PC-9 (cell line): ENCODE measurements at regions not wholly inside any gene's neighbourhood (a gene's known extent, or its start where the extent isn't known, plus 50 kb on each side); places are given as distances from the start of the nearest gene placed in this dataset.

Experiments
- BruUV-seq: library from RNA; stranded (reverse); fragments of 400-500 nt; replicated peaks from 2 replicates; lab custom pipeline; 2021; lab: Mats Ljungman, UMichigan
- CTCF ChIA-PET: fragments of 300-600 bp; sonication (Branson Sonifier 250); formaldehyde crosslinking; loops from one replicate; lab custom pipeline; 2022; ENCODE audit warnings: antibody characterized with exemption; lab: Charles Lee
- POLR2A ChIA-PET: fragments of 300-600 bp; sonication (Branson Sonifier 250); formaldehyde crosslinking; loops from one replicate; lab custom pipeline; 2022; ENCODE audit warnings: antibody characterized with exemption; ENCODE audit not compliant: unreplicated experiment; lab: Charles Lee
- DNase-seq, 2 experiments: peaks; one replicate each; pipeline versions ENCODE4 v3.0.0 to v3.0.0-alpha.2; 2015 to 2022; ENCODE audit warnings: mixed read lengths in 1 of 2
- H2AFZ ChIP-seq: fragments of 200-600 bp; sonication (generic); 2 replicates; pipeline ENCODE4 v1.8.1; 2017; ENCODE audit warnings: antibody characterized with exemption
- H3F3A ChIP-seq: fragments of 200-600 bp; sonication (generic); 2 replicates; pipeline ENCODE4 v1.8.1; 2017; ENCODE audit warnings: antibody characterized with exemption, mild to moderate bottlenecking, low read depth; ENCODE audit not compliant: insufficient read depth
- H3K27ac ChIP-seq: fragments of 200-600 bp; sonication (generic); 2 replicates; pipeline ENCODE4 v1.6.1; 2016; ENCODE audit warnings: mixed run types
- H3K27me3 ChIP-seq: fragments of 200-600 bp; sonication (generic); 2 replicates; pipeline ENCODE4 v1.6.1; 2016; ENCODE audit warnings: low read depth, mixed run types; ENCODE audit not compliant: insufficient read depth
- H3K36me3 ChIP-seq: fragments of 200-600 bp; sonication (generic); 2 replicates; pipeline ENCODE4 v1.6.1; 2016; ENCODE audit warnings: low read depth, mixed run types
- H3K4me1 ChIP-seq: fragments of 200-600 bp; sonication (generic); replicated peaks from 2 replicates; pipeline ENCODE4 v1.6.1; 2016; ENCODE audit warnings: mixed run types; ENCODE audit not compliant: insufficient read depth
- H3K4me2 ChIP-seq: fragments of 200-600 bp; sonication (generic); 2 replicates; pipeline ENCODE4 v1.6.1; 2017; ENCODE audit warnings: mixed run types
- H3K4me3 ChIP-seq: fragments of 200-600 bp; sonication (generic); 2 replicates; pipeline ENCODE4 v1.6.1; 2016; ENCODE audit warnings: mixed run types
- H3K79me2 ChIP-seq: fragments of 200-600 bp; sonication (generic); 2 replicates; pipeline ENCODE4 v1.6.1; 2017; ENCODE audit warnings: low read depth, mixed run types
- H3K9me2 ChIP-seq: fragments of 200-600 bp; sonication (generic); 2 replicates; pipeline ENCODE4 v1.8.1; 2017; ENCODE audit warnings: mild to moderate bottlenecking; ENCODE audit not compliant: insufficient read depth
- H3K9me3 ChIP-seq: fragments of 200-600 bp; sonication (generic); 2 replicates; pipeline ENCODE4 v1.8.1; 2016; ENCODE audit warnings: low read depth; ENCODE audit not compliant: insufficient read depth
- H4K20me1 ChIP-seq: fragments of 200-600 bp; sonication (generic); 2 replicates; pipeline ENCODE4 v1.8.1; 2017; ENCODE audit not compliant: insufficient read depth
- CTCF ChIP-seq: fragments of 200-600 bp; sonication (generic); conservative IDR thresholded peaks from 2 replicates; pipeline ENCODE4 v1.6.1; 2017; ENCODE audit warnings: mixed run types, antibody characterized with exemption, mild to moderate bottlenecking, moderate library complexity
- EZH2 ChIP-seq: fragments of 200-600 bp; sonication (generic); IDR thresholded peaks from 2 replicates; pipeline ENCODE4 v1.8.0; 2017; ENCODE audit warnings: antibody characterized with exemption, low read depth
- intact Hi-C: fragments of 100-400 bp; cut with micrococcal nuclease; formaldehyde crosslinking; loops from one replicate; pipeline ENCODE4 v1.10.0; 2022; ENCODE audit not compliant: unreplicated experiment

- ChIA-PET POLR2A (no interaction called here), CTCF (no interaction called here)
- no TSS peak for BruUV-seq
- H3K4me2 ChIP-seq = no peak overlapping the region
- TF ChIP-seq CTCF (no peak), EZH2 (no peak)
- H3K4me1 ChIP-seq = no peaks in the 10 kb centered on the region
- DNase-seq = no peak
- no peaks in the 10 kb centered on the region for H3K79me2 ChIP-seq
- no peaks in the 10 kb centered on the region for H3K9me2 ChIP-seq
- no peaks in the 10 kb centered on the region for H4K20me1 ChIP-seq
- H3K9me3 ChIP-seq = no peaks in the 10 kb centered on the region
- no peaks in the 10 kb centered on the region for H3K27me3 ChIP-seq
- no peaks in the 10 kb centered on the region for H3F3A ChIP-seq
- no peaks in the 10 kb centered on the region for H3K36me3 ChIP-seq
- H3K4me3 ChIP-seq = no peak overlapping the region
- H3K27ac ChIP-seq = no peak overlapping the region
- no peak overlapping the region for H2AFZ ChIP-seq
- intact Hi-C loops = no loop called here
These were observed 85.3 kb upstream of the MBIP start for GRCh38 chr14:36405589-36406274.

GRCh38 chr14:36402867-36403266 is 82.4 kb upstream of the MBIP start:
- CTCF ChIA-PET = no interaction called here
- POLR2A ChIA-PET = no interaction called here
- Histone ChIP-seq H3F3A (no peaks in the 10 kb centered on the region), H3K79me2 (no peaks in the 10 kb centered on the region), H3K4me3 (no peak overlapping the region), H3K9me2 (no peaks in the 10 kb centered on the region), H3K9me3 (no peaks in the 10 kb centered on the region), H3K36me3 (no peaks in the 10 kb centered on the region), H3K4me1 (no peaks in the 10 kb centered on the region), H3K27me3 (no peaks in the 10 kb centered on the region), H3K4me2 (no peak overlapping the region), H2AFZ (no peak overlapping the region), H3K27ac (no peak overlapping the region), H4K20me1 (no peaks in the 10 kb centered on the region)
- intact Hi-C loops = no loop called here
- BruUV-seq = no TSS peak
- no peak for TF ChIP-seq CTCF
- no peak for TF ChIP-seq EZH2
- DNase-seq = no peak

GRCh38 chr14:36398463-36399291 is 78.2 kb upstream of the MBIP start:
- no peak overlapping the region for H3K4me2 ChIP-seq
- CTCF ChIA-PET = no interaction called here

More at GRCh38 chr14:36398463-36399291, 78.2 kb upstream of the MBIP start:
- Histone ChIP-seq H3K27me3 (no peaks in the 10 kb centered on the region), H3F3A (no peaks in the 10 kb centered on the region), H3K27ac (no peak overlapping the region), H3K4me3 (no peak overlapping the region), H3K36me3 (no peaks in the 10 kb centered on the region), H3K79me2 (no peaks in the 10 kb centered on the region), H4K20me1 (no peaks in the 10 kb centered on the region), H3K9me2 (no peaks in the 10 kb centered on the region), H3K4me1 (no peaks in the 10 kb centered on the region), H2AFZ (no peak overlapping the region), H3K9me3 (no peaks in the 10 kb centered on the region)
- POLR2A ChIA-PET = no interaction called here
- no peak for DNase-seq
- intact Hi-C loops = no loop called here
- TF ChIP-seq CTCF (no peak), EZH2 (no peak)
- BruUV-seq = no TSS peak
